ENCODE measurements at regions not wholly inside any gene's neighbourhood (a gene's known extent, or its start where the extent isn't known, plus 50 kb on each side); places are given as distances from the start of the nearest gene placed in this dataset.

DNA sequence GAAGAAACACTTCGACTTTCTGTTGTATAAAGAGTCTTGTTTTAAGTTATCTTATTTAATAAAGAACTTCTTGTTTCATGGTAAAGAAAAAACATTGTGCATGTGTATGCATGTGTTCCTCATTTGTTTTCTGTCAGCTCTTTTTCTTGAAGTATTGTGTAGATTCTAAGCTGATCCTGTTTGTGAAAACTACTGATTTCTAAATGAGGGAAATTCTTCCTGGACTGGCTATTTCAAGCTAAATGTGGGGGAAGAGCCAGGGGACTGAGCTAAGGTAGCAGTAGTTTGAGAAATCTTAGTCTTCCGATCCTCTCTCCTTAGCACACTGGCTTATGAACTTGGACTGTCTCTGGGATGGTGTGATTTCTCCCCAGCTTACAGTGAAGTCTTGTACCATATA is 56.4 kb upstream of the RBMS1 start:
- intact Hi-C loops (cut with DNase I; ENCODE audit: low total_unique reads): no loop called here
- Histone ChIP-seq H3K27me3 (no peaks in the 10 kb centered on the region), H3K4me1 (no peaks in the 10 kb centered on the region), H3K27ac (no peak overlapping the region), H3K9me3 (no peaks in the 10 kb centered on the region), H3K4me3 (no peak overlapping the region), H3K36me3 (no peaks in the 10 kb centered on the region)
- TF ChIP-seq POLR2AphosphoS5 (IDR thresholded peaks at IDR 0.05): no peak
- TF ChIP-seq POLR2A (IDR thresholded peaks at IDR 0.05): no peak
- TF ChIP-seq, protein P1, sequence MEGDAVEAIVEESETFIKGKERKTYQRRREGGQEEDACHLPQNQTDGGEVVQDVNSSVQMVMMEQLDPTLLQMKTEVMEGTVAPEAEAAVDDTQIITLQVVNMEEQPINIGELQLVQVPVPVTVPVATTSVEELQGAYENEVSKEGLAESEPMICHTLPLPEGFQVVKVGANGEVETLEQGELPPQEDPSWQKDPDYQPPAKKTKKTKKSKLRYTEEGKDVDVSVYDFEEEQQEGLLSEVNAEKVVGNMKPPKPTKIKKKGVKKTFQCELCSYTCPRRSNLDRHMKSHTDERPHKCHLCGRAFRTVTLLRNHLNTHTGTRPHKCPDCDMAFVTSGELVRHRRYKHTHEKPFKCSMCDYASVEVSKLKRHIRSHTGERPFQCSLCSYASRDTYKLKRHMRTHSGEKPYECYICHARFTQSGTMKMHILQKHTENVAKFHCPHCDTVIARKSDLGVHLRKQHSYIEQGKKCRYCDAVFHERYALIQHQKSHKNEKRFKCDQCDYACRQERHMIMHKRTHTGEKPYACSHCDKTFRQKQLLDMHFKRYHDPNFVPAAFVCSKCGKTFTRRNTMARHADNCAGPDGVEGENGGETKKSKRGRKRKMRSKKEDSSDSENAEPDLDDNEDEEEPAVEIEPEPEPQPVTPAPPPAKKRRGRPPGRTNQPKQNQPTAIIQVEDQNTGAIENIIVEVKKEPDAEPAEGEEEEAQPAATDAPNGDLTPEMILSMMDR (IDR thresholded peaks at IDR 0.05): no peak
- no peak for DNase-seq (ENCODE audit: low spot score in 2 of 2)

DNA sequence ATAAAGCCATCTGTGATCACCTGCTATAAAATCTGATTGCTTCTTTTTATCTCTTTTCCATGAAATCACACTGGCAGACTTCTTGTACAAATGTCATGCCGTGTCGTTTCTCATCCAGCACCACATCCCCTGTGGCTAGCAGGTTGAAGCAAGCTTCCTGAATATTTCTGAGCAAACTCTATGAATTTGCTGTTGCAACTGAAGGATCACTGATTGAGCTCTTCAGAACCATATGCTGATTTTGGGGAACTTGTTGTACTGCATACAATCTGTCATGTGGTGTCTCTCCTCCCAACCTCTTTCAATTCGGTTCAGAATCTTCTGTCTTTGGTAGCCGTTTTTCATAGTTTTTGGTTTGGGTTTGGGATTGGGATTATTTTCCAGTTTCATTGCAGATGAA is 57.7 kb upstream of the RBMS1 start:
- Histone ChIP-seq H3K4me1 (no peaks in the 10 kb centered on the region), H3K36me3 (no peaks in the 10 kb centered on the region), H3K27ac (no peak overlapping the region), H3K27me3 (no peaks in the 10 kb centered on the region), H3K4me3 (no peak overlapping the region), H3K9me3 (no peaks in the 10 kb centered on the region)
- intact Hi-C loops (cut with DNase I; ENCODE audit: low total_unique reads): no loop called here
- TF ChIP-seq, protein P1 (IDR thresholded peaks at IDR 0.05): no peak
- TF ChIP-seq POLR2A (IDR thresholded peaks at IDR 0.05) (no peak), POLR2AphosphoS5 (IDR thresholded peaks at IDR 0.05) (no peak)
- DNase-seq (ENCODE audit: low spot score in 2 of 2): no peak

DNA sequence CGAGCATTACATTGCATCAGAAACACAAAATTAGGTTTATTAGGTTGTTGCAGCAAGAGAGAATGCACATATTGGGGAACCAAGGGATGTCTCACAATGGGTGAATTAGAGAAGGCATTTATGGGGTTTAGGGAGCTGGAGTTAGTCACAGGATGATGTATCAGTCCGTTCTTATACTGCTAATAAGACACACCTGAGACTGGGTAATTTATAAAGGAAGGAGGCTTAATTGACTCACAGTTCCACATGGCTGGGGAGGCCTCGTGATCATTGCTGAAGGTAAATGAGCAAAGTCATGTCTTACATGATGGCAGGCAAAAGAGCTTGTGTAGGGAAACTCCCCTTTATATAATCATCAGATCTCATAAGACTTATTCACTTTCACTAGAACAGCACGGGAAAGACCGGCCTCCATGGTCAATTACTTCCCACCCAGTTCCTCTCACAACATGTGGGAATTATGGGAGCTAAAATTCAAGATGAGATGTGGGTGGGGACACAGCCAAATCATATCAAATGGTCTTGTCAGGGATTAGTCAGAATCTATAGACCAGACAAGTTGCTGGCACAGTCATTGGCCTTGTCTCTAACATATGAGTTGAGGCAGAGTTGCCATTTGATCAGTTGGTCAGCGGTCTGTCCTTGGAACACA is 61.9 kb upstream of the RBMS1 start:
- H3K4me1 ChIP-seq: no peaks in the 10 kb centered on the region
- no peaks in the 10 kb centered on the region for H3K27me3 ChIP-seq
- intact Hi-C loops (cut with DNase I; ENCODE audit: low total_unique reads): loop anchor here (5.0 kb wide), 1 partner anchor 477 kb away; no protein-coding TSS in a partner anchor
- H3K9me3 ChIP-seq: no peaks in the 10 kb centered on the region
- H3K4me3 ChIP-seq: no peak overlapping the region
- H3K27ac ChIP-seq: no peak overlapping the region
- no peaks in the 10 kb centered on the region for H3K36me3 ChIP-seq
- no peak for TF ChIP-seq POLR2A (IDR thresholded peaks at IDR 0.05)
- no peak for TF ChIP-seq POLR2AphosphoS5 (IDR thresholded peaks at IDR 0.05)
- TF ChIP-seq, protein P1 (IDR thresholded peaks at IDR 0.05): no peak
- DNase-seq (ENCODE audit: low spot score in 2 of 2): no peak

DNA sequence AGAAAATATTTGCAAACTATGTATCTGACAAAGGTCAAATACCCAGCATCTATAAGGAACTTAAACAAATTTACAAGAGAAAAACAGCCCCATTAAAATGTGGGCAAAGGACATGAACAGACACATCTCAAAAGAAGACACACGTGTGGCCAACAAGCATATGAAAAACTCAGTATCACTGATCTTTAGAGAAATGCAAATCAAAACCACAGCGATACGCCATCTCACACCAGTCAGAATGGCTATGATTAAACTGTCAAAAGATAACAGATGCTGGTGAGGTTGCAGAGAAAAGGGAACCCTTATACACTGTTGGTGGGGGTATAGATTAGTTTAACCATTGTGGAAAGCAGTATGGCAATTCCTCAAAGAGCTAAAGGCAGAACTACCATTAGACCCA is 64.3 kb upstream of the RBMS1 start:
- intact Hi-C loops (cut with DNase I; ENCODE audit: low total_unique reads): loop anchor here (5.0 kb wide), 1 partner anchor 474 kb away; no protein-coding TSS in a partner anchor
- no peak for DNase-seq (ENCODE audit: low spot score in 2 of 2)
- H3K4me1 ChIP-seq: no peaks in the 10 kb centered on the region
- H3K27ac ChIP-seq: no peak overlapping the region
- no peaks in the 10 kb centered on the region for H3K9me3 ChIP-seq
- TF ChIP-seq, protein P1 (IDR thresholded peaks at IDR 0.05): no peak
- TF ChIP-seq POLR2A (IDR thresholded peaks at IDR 0.05) (no peak), POLR2AphosphoS5 (IDR thresholded peaks at IDR 0.05) (no peak)
- H3K4me3 ChIP-seq: no peak overlapping the region
- no peaks in the 10 kb centered on the region for H3K27me3 ChIP-seq
- no peaks in the 10 kb centered on the region for H3K36me3 ChIP-seq

DNA sequence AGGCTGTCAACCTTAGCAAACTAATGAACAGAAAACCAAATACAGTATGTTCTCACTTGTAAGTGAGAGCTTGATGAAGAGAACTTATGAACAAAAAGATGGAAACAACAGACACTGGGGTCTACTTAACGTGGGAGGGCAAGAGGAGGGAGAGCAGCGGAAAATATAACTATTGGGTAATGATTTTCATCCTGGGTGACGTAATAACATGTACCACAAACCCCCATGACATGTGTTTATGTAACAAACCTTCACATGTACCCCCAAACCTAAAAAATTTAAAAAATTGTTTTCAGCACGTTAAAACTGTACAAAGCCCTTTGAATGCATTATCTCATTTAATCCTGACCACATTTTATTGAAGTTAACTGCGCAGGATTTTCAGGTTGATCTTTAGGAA is 64.9 kb upstream of the RBMS1 start:
- H3K36me3 ChIP-seq: no peaks in the 10 kb centered on the region
- H3K27ac ChIP-seq: no peak overlapping the region
- intact Hi-C loops (cut with DNase I; ENCODE audit: low total_unique reads): loop anchor here (5.0 kb wide), 1 partner anchor 474 kb away; no protein-coding TSS in a partner anchor
- no peaks in the 10 kb centered on the region for H3K27me3 ChIP-seq
- no peaks in the 10 kb centered on the region for H3K4me1 ChIP-seq
- H3K4me3 ChIP-seq: no peak overlapping the region
- TF ChIP-seq, protein P1 (IDR thresholded peaks at IDR 0.05): no peak
- TF ChIP-seq POLR2A (IDR thresholded peaks at IDR 0.05) (no peak), POLR2AphosphoS5 (IDR thresholded peaks at IDR 0.05) (no peak)
- no peak for DNase-seq (ENCODE audit: low spot score in 2 of 2)
- H3K9me3 ChIP-seq: no peaks in the 10 kb centered on the region

All from breast epithelium (tissue), 4 donors.